ENCODE measurements at regions not wholly inside any gene's neighbourhood (a gene's known extent, or its start where the extent isn't known, plus 50 kb on each side); places are given as distances from the start of the nearest gene placed in this dataset.

GRCh38 chr5:57853929-57854697 lies 371.5 kb upstream of the ACTBL2 start:
- Histone ChIP-seq H3K4me3 (ENCODE audit: control insufficient read depth in 2 of 3, extremely low read depth in 1 of 3, insufficient read depth in 2 of 3, low read depth in 1 of 3, low read length in 3 of 3) (no peak overlapping the region), H4K20me1 (ENCODE audit: control insufficient read depth, extremely low read depth, insufficient read depth, low read length) (no peaks in the 10 kb centered on the region), H3K4me2 (ENCODE audit: control insufficient read depth, extremely low read depth, insufficient read depth, low read depth, low read length) (no peak overlapping the region), H3K9me1 (ENCODE audit: control insufficient read depth, extremely low read depth, insufficient read depth, low read length) (no peaks in the 10 kb centered on the region), H3K36me3 (ENCODE audit: control insufficient read depth in 2 of 2, extremely low read depth in 1 of 2, insufficient read depth in 2 of 2, low read length in 2 of 2) (no peaks in the 10 kb centered on the region), H3K4me1 (ENCODE audit: control insufficient read depth, extremely low read depth, insufficient read depth, low read length) (peaks cover 28% of the 10 kb centered on the region), H3K27me3 (ENCODE audit: control insufficient read depth, extremely low read depth, insufficient read depth, low read length) (no peaks in the 10 kb centered on the region), H3K79me2 (ENCODE audit: control insufficient read depth, insufficient read depth, low read length) (no peaks in the 10 kb centered on the region), H3K27ac (ENCODE audit: control insufficient read depth, insufficient read depth, low read length) (no peak overlapping the region), H2AFZ (ENCODE audit: control insufficient read depth, low read length) (no peak overlapping the region), H3K9ac (ENCODE audit: control insufficient read depth, extremely low read depth, insufficient read depth, low read length) (no peak overlapping the region), H3K9me3 (ENCODE audit: control insufficient read depth, low read depth, low read length) (no peaks in the 10 kb centered on the region)
- no peak for DNase-seq (ENCODE audit: low read depth, low spot score)
- dilution Hi-C loops (cut with MboI; ENCODE audit: extremely low pct_ligation_motif_present, low sequenced_read_pairs): no loop called here
- TF ChIP-seq CTCF (optimal IDR thresholded peaks at IDR 0.05 in 1 of 3, IDR thresholded peaks at IDR 0.05 in 1 of 3, conservative IDR thresholded peaks at IDR 0.05 in 1 of 3; ENCODE audit: extremely low read depth in 1 of 3, insufficient read depth in 2 of 3, low read length in 3 of 3) (no peak), EZH2 (IDR thresholded peaks at IDR 0.05; ENCODE audit: low read length) (no peak)
- FAIRE-seq: peak; percentile 13

- H3K9me3 ChIP-seq (ENCODE audit: control insufficient read depth, low read depth, low read length): no peaks in the 10 kb centered on the region
- H3K9ac ChIP-seq (ENCODE audit: control insufficient read depth, extremely low read depth, insufficient read depth, low read length): no peak overlapping the region
- no peak for FAIRE-seq
- no peak overlapping the region for H3K27ac ChIP-seq (ENCODE audit: control insufficient read depth, insufficient read depth, low read length)
- H3K4me1 ChIP-seq (ENCODE audit: control insufficient read depth, extremely low read depth, insufficient read depth, low read length): peaks cover 5% of the 10 kb centered on the region
- DNase-seq (ENCODE audit: low read depth, low spot score): no peak
- dilution Hi-C loops (cut with MboI; ENCODE audit: extremely low pct_ligation_motif_present, low sequenced_read_pairs): no loop called here
- no peaks in the 10 kb centered on the region for H3K79me2 ChIP-seq (ENCODE audit: control insufficient read depth, insufficient read depth, low read length)
- H3K36me3 ChIP-seq (ENCODE audit: control insufficient read depth in 2 of 2, extremely low read depth in 1 of 2, insufficient read depth in 2 of 2, low read length in 2 of 2): no peaks in the 10 kb centered on the region
- TF ChIP-seq CTCF (optimal IDR thresholded peaks at IDR 0.05 in 1 of 3, IDR thresholded peaks at IDR 0.05 in 1 of 3, conservative IDR thresholded peaks at IDR 0.05 in 1 of 3; ENCODE audit: extremely low read depth in 1 of 3, insufficient read depth in 2 of 3, low read length in 3 of 3): no peak
- TF ChIP-seq EZH2 (IDR thresholded peaks at IDR 0.05; ENCODE audit: low read length): no peak
- H3K27me3 ChIP-seq (ENCODE audit: control insufficient read depth, extremely low read depth, insufficient read depth, low read length): no peaks in the 10 kb centered on the region
- H3K9me1 ChIP-seq (ENCODE audit: control insufficient read depth, extremely low read depth, insufficient read depth, low read length): no peaks in the 10 kb centered on the region
- no peak overlapping the region for H3K4me3 ChIP-seq (ENCODE audit: control insufficient read depth in 2 of 3, extremely low read depth in 1 of 3, insufficient read depth in 2 of 3, low read depth in 1 of 3, low read length in 3 of 3)
- no peaks in the 10 kb centered on the region for H4K20me1 ChIP-seq (ENCODE audit: control insufficient read depth, extremely low read depth, insufficient read depth, low read length)
- H2AFZ ChIP-seq (ENCODE audit: control insufficient read depth, low read length): no peak overlapping the region
- H3K4me2 ChIP-seq (ENCODE audit: control insufficient read depth, extremely low read depth, insufficient read depth, low read depth, low read length): no peak overlapping the region
Observed at GRCh38 chr5:57850109-57850508, 367.5 kb upstream of the ACTBL2 start.
